H9 (cell line): ENCODE measurements at regions not wholly inside any gene's neighbourhood (a gene's known extent, or its start where the extent isn't known, plus 50 kb on each side); places are given as distances from the start of the nearest gene placed in this dataset.

Experiments used
- DNase-seq: peaks from one replicate; pipeline ENCODE4 v3.0.0-alpha.2; 2017
- H2AFZ ChIP-seq: one replicate; pipeline ENCODE4 v1.6.1; 2013; ENCODE audit warnings: mild to moderate bottlenecking, low read length, control low read depth, moderate library complexity
- H2AK5ac ChIP-seq: 2 replicates; pipeline ENCODE4 v1.6.1; 2013; ENCODE audit warnings: low read length, control low read depth, mixed read lengths; ENCODE audit not compliant: insufficient read length
- H2BK120ac ChIP-seq: one replicate; pipeline ENCODE4 v1.6.1; 2013; ENCODE audit warnings: low read depth, mild to moderate bottlenecking, low read length, control low read depth, inconsistent platforms; ENCODE audit not compliant: poor library complexity, severe bottlenecking
- H2BK12ac ChIP-seq: 2 replicates; pipeline ENCODE4 v1.6.1; 2013; ENCODE audit warnings: low read length, control low read depth, mixed read lengths, low read depth; ENCODE audit not compliant: insufficient read length
- H2BK15ac ChIP-seq: 2 replicates; pipeline ENCODE4 v1.6.1; 2013; ENCODE audit warnings: low read depth, low read length, control low read depth
- H2BK20ac ChIP-seq: one replicate; pipeline ENCODE4 v1.6.1; 2013; ENCODE audit warnings: low read depth, mild to moderate bottlenecking, low read length, control low read depth, inconsistent platforms; ENCODE audit not compliant: poor library complexity, severe bottlenecking
- H2BK5ac ChIP-seq: 2 replicates; pipeline ENCODE4 v1.6.1; 2013; ENCODE audit warnings: low read length, control low read depth, mixed read lengths; ENCODE audit not compliant: insufficient read length
- H3K14ac ChIP-seq: 2 replicates; pipeline ENCODE4 v1.6.1; 2013; ENCODE audit warnings: low read length, control low read depth; ENCODE audit not compliant: insufficient read depth
- H3K18ac ChIP-seq: 2 replicates; pipeline ENCODE4 v1.6.1; 2013; ENCODE audit warnings: low read depth, mild to moderate bottlenecking, mixed read lengths, low read length, control low read depth; ENCODE audit not compliant: insufficient read length
- H3K23ac ChIP-seq: 2 replicates; pipeline ENCODE4 v1.6.1; 2013; ENCODE audit warnings: low read length, control low read depth, mixed read lengths, low read depth; ENCODE audit not compliant: insufficient read length
- H3K23me2 ChIP-seq: 2 replicates; pipeline ENCODE4 v1.6.1; 2013; ENCODE audit warnings: low read depth, mild to moderate bottlenecking, mixed read lengths, low read length, control low read depth; ENCODE audit not compliant: insufficient read length, poor library complexity, severe bottlenecking
- H3K27ac ChIP-seq: 2 replicates; pipeline ENCODE4 v1.5.1; 2013; ENCODE audit warnings: low read length, control low read depth, mixed read lengths, low read depth; ENCODE audit not compliant: insufficient read length
- H3K27me3 ChIP-seq: 2 replicates; pipeline ENCODE4 v1.6.1; 2013; ENCODE audit warnings: low read length, control low read depth, inconsistent platforms; ENCODE audit not compliant: insufficient read depth
- H3K4ac ChIP-seq: 2 replicates; pipeline ENCODE4 v1.6.1; 2013; ENCODE audit warnings: low read depth, mild to moderate bottlenecking, control low read depth, inconsistent platforms, low read length, moderate library complexity
- H3K4me1 ChIP-seq: 2 replicates; pipeline ENCODE4 v1.6.1; 2013; ENCODE audit warnings: low read length, control low read depth, inconsistent platforms; ENCODE audit not compliant: insufficient read depth
- H3K4me2 ChIP-seq: 2 replicates; pipeline ENCODE4 v1.6.1; 2013; ENCODE audit warnings: low read length, control low read depth, mixed read lengths; ENCODE audit not compliant: insufficient read length, insufficient read depth
- H3K56ac ChIP-seq: 2 replicates; pipeline ENCODE4 v1.6.1; 2013; ENCODE audit warnings: low read depth, mild to moderate bottlenecking, mixed read lengths, low read length, control low read depth; ENCODE audit not compliant: insufficient read length
- H3K79me1 ChIP-seq: 2 replicates; pipeline ENCODE4 v1.6.1; 2013; ENCODE audit warnings: low read depth, mild to moderate bottlenecking, moderate library complexity, low read length, control low read depth, inconsistent platforms; ENCODE audit not compliant: insufficient read depth, poor library complexity, severe bottlenecking
- H3K79me2 ChIP-seq: 2 replicates; pipeline ENCODE4 v1.6.1; 2013; ENCODE audit warnings: low read length, control low read depth, inconsistent platforms; ENCODE audit not compliant: insufficient read depth
- H3K9ac ChIP-seq: 2 replicates; pipeline ENCODE4 v1.6.1; 2013; ENCODE audit warnings: low read length, control low read depth, mixed read lengths; ENCODE audit not compliant: insufficient read length; ENCODE audit errors: extremely low read depth
- H3K9me3 ChIP-seq: one replicate; pipeline ENCODE4 v1.6.1; 2013; ENCODE audit warnings: low read depth, low read length, inconsistent platforms; ENCODE audit not compliant: control insufficient read depth
- H3T11ph ChIP-seq: one replicate; pipeline ENCODE4 v1.6.1; 2013; ENCODE audit warnings: mild to moderate bottlenecking, low read length, control low read depth, inconsistent platforms
- H4K20me1 ChIP-seq: one replicate; pipeline ENCODE4 v1.6.1; 2013; ENCODE audit not compliant: control insufficient read depth, insufficient read length, insufficient read depth
- H4K5ac ChIP-seq: 2 replicates; pipeline ENCODE4 v1.6.1; 2013; ENCODE audit warnings: low read depth, mild to moderate bottlenecking, mixed read lengths, low read length, control low read depth; ENCODE audit not compliant: insufficient read length
- H4K8ac ChIP-seq: replicated peaks from 2 replicates; pipeline ENCODE4 v1.6.1; 2013; ENCODE audit warnings: low read length, control low read depth, mixed read lengths, low read depth; ENCODE audit not compliant: insufficient read length
- H4K91ac ChIP-seq: 2 replicates; pipeline ENCODE4 v1.6.1; 2013; ENCODE audit warnings: low read depth, mild to moderate bottlenecking, moderate library complexity, mixed read lengths, low read length, control low read depth; ENCODE audit not compliant: insufficient read length
- H3K27ac Mint-ChIP-seq, 3 experiments: 2 replicates in 2 of 3; 3 replicates in 1 of 3; pipeline ENCODE4 v1.8.0; 2020 to 2021; ENCODE audit warnings: mixed read lengths in 3 of 3, mild to moderate bottlenecking in 1 of 3, moderate library complexity in 1 of 3
- H3K27me3 Mint-ChIP-seq: 2 replicates; pipeline ENCODE4 v1.8.0; 2021; ENCODE audit warnings: low read depth, mild to moderate bottlenecking, moderate library complexity, mixed read lengths
- H3K36me3 Mint-ChIP-seq, 3 experiments: 2 replicates in 2 of 3; 3 replicates in 1 of 3; pipeline ENCODE4 v1.8.0; 2020 to 2021; ENCODE audit warnings: low read depth in 3 of 3, mixed read lengths in 3 of 3; ENCODE audit not compliant: insufficient read depth in 1 of 3
- H3K4me1 Mint-ChIP-seq, 2 experiments: 2 replicates each; pipeline ENCODE4 v1.8.0; 2020; ENCODE audit warnings: mixed read lengths in 2 of 2
- H3K4me3 Mint-ChIP-seq, 2 experiments: 2 replicates in 1 of 2; 3 replicates in 1 of 2; pipeline ENCODE4 v1.8.0; 2020 to 2021; ENCODE audit warnings: mild to moderate bottlenecking in 2 of 2, mixed read lengths in 2 of 2, moderate library complexity in 1 of 2
- H3K9me3 Mint-ChIP-seq, 2 experiments: 2 replicates in 1 of 2; 3 replicates in 1 of 2; pipeline ENCODE4 v1.8.0; 2020; ENCODE audit warnings: mild to moderate bottlenecking in 2 of 2, mixed read lengths in 2 of 2, moderate library complexity in 1 of 2
- WGBS: extraction: QIAGEN DNeasy Blood & Tissue Kit; methylation state at CpG from one replicate; pipeline ENCODE4 v1.1.7; 2013; ENCODE audit warnings: missing lambda C conversion rate, low lambda C conversion rate, mixed read lengths; ENCODE audit not compliant: insufficient read length; ENCODE audit errors: extremely low coverage; 5-methylcytosine and 5-hydroxymethylcytosine counted together
- TF ChIP-seq, protein P1 (sequence below): fragments of 200-600 bp; sonication (generic); conservative IDR thresholded peaks from 3 replicates; pipeline ENCODE4 v1.8.0; 2021; ENCODE audit warnings: antibody characterized with exemption, mild to moderate bottlenecking

DNA sequence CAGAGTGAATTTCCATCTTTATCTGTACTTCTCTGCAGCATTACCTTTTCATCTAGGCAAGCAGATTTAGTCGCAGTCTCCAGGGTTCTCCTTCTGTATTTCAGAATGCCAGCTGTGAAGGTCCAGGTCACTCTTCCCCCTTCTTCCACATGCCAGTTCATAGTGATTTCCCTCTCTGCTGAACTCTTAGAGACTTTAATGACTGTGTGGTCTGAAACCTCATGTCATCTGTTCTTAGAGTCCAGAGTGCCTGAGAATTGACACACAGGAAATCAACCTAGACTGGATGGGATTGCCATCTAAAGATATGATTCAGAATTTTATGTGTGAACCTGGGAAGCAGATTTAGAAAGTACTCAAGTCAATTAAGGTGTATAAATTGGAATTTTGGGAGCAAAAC, 248.1 kb downstream of the TPBG start:
- Histone ChIP-seq H2BK12ac (no peak overlapping the region), H4K91ac (no peak overlapping the region), H3K23ac (no peak overlapping the region), H3K18ac (no peak overlapping the region), H3T11ph (no peak overlapping the region), H3K27ac (no peak overlapping the region), H3K9me3 (no peaks in the 10 kb centered on the region), H2BK120ac (no peak overlapping the region), H3K4me2 (no peak overlapping the region), H3K27me3 (no peaks in the 10 kb centered on the region), H2AK5ac (no peak overlapping the region), H3K23me2 (no peaks in the 10 kb centered on the region), H3K79me1 (no peaks in the 10 kb centered on the region), H4K8ac (no peak overlapping the region), H2BK20ac (no peak overlapping the region), H3K56ac (no peak overlapping the region), H3K79me2 (no peaks in the 10 kb centered on the region), H4K20me1 (no peaks in the 10 kb centered on the region), H3K9ac (no peak overlapping the region), H3K4me1 (no peaks in the 10 kb centered on the region), H2BK5ac (no peak overlapping the region), H2BK15ac (no peak overlapping the region), H4K5ac (no peak overlapping the region), H3K4ac (no peak overlapping the region), H2AFZ (no peak overlapping the region), H3K14ac (no peak overlapping the region)
- no peak for DNase-seq
- H3K4me1 Mint-ChIP-seq: peaks cover 11 to 14% of the 10 kb centered on the region in 2 experiments
- TF ChIP-seq, protein P1, sequence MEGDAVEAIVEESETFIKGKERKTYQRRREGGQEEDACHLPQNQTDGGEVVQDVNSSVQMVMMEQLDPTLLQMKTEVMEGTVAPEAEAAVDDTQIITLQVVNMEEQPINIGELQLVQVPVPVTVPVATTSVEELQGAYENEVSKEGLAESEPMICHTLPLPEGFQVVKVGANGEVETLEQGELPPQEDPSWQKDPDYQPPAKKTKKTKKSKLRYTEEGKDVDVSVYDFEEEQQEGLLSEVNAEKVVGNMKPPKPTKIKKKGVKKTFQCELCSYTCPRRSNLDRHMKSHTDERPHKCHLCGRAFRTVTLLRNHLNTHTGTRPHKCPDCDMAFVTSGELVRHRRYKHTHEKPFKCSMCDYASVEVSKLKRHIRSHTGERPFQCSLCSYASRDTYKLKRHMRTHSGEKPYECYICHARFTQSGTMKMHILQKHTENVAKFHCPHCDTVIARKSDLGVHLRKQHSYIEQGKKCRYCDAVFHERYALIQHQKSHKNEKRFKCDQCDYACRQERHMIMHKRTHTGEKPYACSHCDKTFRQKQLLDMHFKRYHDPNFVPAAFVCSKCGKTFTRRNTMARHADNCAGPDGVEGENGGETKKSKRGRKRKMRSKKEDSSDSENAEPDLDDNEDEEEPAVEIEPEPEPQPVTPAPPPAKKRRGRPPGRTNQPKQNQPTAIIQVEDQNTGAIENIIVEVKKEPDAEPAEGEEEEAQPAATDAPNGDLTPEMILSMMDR: no peak
- H3K27ac Mint-ChIP-seq: no peak overlapping the region; a peak in 1 of 7 replicates
- no peaks in the 10 kb centered on the region for H3K36me3 Mint-ChIP-seq
- H3K9me3 Mint-ChIP-seq: no peaks in the 10 kb centered on the region
- WGBS: no CpG with 5 or more reads among the region's 1 CpG
- no peak overlapping the region for H3K4me3 Mint-ChIP-seq
- no peaks in the 10 kb centered on the region for H3K27me3 Mint-ChIP-seq
